ENCODE measurements at regions not wholly inside any gene's neighbourhood (a gene's known extent, or its start where the extent isn't known, plus 50 kb on each side); places are given as distances from the start of the nearest gene placed in this dataset.

DNA sequence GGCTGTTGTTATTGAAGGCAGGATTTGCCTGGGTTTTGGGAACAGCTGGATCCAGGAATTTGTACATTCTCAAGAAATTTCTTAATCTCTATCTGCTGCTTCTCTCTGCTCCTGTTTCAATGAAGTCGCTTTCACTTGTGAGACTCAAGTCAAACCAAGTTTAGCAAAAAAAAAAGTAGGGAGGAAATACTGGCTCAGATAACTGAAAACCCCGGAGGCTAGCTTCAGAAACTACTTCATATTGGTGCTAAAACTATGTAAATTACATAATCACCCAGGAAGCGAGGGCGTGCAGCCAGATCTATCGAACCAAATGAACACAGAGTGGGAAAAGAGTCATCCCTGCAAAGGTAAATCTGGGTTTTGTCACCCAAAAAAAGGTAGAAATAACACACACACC lies 68.3 kb upstream of the FICD start:
- H3K27ac Mint-ChIP-seq = peak overlapping the region in 1 of 3 experiments; percentile 86; a peak in 3 of 7 replicates
- H3K4me1 Mint-ChIP-seq = peaks cover 52 to 57% of the 10 kb centered on the region in 2 experiments

More for the DNA sequence above, 68.3 kb upstream of the FICD start:
- H3K23me2 ChIP-seq (ENCODE audit: insufficient read length, low read depth, low read length, poor library complexity, severe bottlenecking) = no peaks in the 10 kb centered on the region
- no peaks in the 10 kb centered on the region for H3K27me3 Mint-ChIP-seq (ENCODE audit: low read depth)
- no peak overlapping the region for H2BK120ac ChIP-seq (ENCODE audit: low read depth, low read length, poor library complexity, severe bottlenecking)
- H4K20me1 ChIP-seq (ENCODE audit: control insufficient read depth, insufficient read depth, insufficient read length) = no peaks in the 10 kb centered on the region
- no peak overlapping the region for H3K56ac ChIP-seq (ENCODE audit: insufficient read length, low read depth, low read length)
- no peaks in the 10 kb centered on the region for H3K27me3 ChIP-seq (ENCODE audit: insufficient read depth, low read length)
- H3K79me1 ChIP-seq (ENCODE audit: insufficient read depth, low read depth, low read length, poor library complexity, severe bottlenecking) = no peaks in the 10 kb centered on the region
- no peak overlapping the region for H3K9ac ChIP-seq (ENCODE audit: extremely low read depth, insufficient read length, low read length)
- H3K36me3 Mint-ChIP-seq (ENCODE audit: insufficient read depth in 1 of 3, low read depth in 3 of 3) = no peaks in the 10 kb centered on the region
- no peak overlapping the region for H2BK5ac ChIP-seq (ENCODE audit: insufficient read length, low read length)
- H3K18ac ChIP-seq (ENCODE audit: insufficient read length, low read depth, low read length) = no peak overlapping the region
- H3K14ac ChIP-seq (ENCODE audit: insufficient read depth, low read length) = no peak overlapping the region
- no peak for DNase-seq
- H2BK12ac ChIP-seq (ENCODE audit: insufficient read length, low read depth, low read length) = no peak overlapping the region
- TF ChIP-seq, protein P1, sequence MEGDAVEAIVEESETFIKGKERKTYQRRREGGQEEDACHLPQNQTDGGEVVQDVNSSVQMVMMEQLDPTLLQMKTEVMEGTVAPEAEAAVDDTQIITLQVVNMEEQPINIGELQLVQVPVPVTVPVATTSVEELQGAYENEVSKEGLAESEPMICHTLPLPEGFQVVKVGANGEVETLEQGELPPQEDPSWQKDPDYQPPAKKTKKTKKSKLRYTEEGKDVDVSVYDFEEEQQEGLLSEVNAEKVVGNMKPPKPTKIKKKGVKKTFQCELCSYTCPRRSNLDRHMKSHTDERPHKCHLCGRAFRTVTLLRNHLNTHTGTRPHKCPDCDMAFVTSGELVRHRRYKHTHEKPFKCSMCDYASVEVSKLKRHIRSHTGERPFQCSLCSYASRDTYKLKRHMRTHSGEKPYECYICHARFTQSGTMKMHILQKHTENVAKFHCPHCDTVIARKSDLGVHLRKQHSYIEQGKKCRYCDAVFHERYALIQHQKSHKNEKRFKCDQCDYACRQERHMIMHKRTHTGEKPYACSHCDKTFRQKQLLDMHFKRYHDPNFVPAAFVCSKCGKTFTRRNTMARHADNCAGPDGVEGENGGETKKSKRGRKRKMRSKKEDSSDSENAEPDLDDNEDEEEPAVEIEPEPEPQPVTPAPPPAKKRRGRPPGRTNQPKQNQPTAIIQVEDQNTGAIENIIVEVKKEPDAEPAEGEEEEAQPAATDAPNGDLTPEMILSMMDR (conservative IDR thresholded peaks at IDR 0.05) = no peak
- H4K5ac ChIP-seq (ENCODE audit: insufficient read length, low read depth, low read length) = no peak overlapping the region
- no peak overlapping the region for H4K91ac ChIP-seq (ENCODE audit: insufficient read length, low read depth, low read length)
- H2BK15ac ChIP-seq (ENCODE audit: low read depth, low read length) = no peak overlapping the region
- no peaks in the 10 kb centered on the region for H3K9me3 ChIP-seq (ENCODE audit: control insufficient read depth, low read depth, low read length)
- no CpG with 5 or more reads among the region's 5 CpGs for WGBS (ENCODE audit: extremely low coverage, insufficient read length, low lambda C conversion rate)
- no peak overlapping the region for H2AK5ac ChIP-seq (ENCODE audit: insufficient read length, low read length)
- no peaks in the 10 kb centered on the region for H3K9me3 Mint-ChIP-seq
- H3K4me2 ChIP-seq (ENCODE audit: insufficient read depth, insufficient read length, low read length) = no peak overlapping the region
- H3K23ac ChIP-seq (ENCODE audit: insufficient read length, low read depth, low read length) = no peak overlapping the region
- H2BK20ac ChIP-seq (ENCODE audit: low read depth, low read length, poor library complexity, severe bottlenecking) = no peak overlapping the region
- H3T11ph ChIP-seq (ENCODE audit: low read length) = no peak overlapping the region
- H3K4ac ChIP-seq (ENCODE audit: low read depth, low read length) = no peak overlapping the region
- H4K8ac ChIP-seq (replicated peaks; ENCODE audit: insufficient read length, low read depth, low read length) = no peak overlapping the region
- no peak overlapping the region for H3K27ac ChIP-seq (ENCODE audit: insufficient read length, low read depth, low read length)
- H2AFZ ChIP-seq (ENCODE audit: low read length) = no peak overlapping the region
- H3K79me2 ChIP-seq (ENCODE audit: insufficient read depth, low read length) = no peaks in the 10 kb centered on the region
- peaks cover 9% of the 10 kb centered on the region; the same call in 1 of the 2 replicates for H3K4me1 ChIP-seq (ENCODE audit: insufficient read depth, low read length)
- H3K4me3 Mint-ChIP-seq = no peak overlapping the region
